K562 (cell line): ENCODE measurements at regions not wholly inside any gene's neighbourhood (a gene's known extent, or its start where the extent isn't known, plus 50 kb on each side); places are given as distances from the start of the nearest gene placed in this dataset.

Experiments
- ATAC-seq: fragments of 200-7000 bp; cut with Tn5 transposase; 3 replicates; pipeline ENCODE4 v1.9.1; 2020; ENCODE audit warnings: moderate library complexity
- BruUV-seq: library from RNA; stranded (reverse); fragments of 400-500 nt; replicated peaks from 2 replicates; lab custom pipeline; 2021; lab: Mats Ljungman, UMichigan
- CTCF ChIA-PET: fragments of 300-600 bp; formaldehyde crosslinking; extraction: SDS; loops from one replicate; lab custom pipeline; 2021; ENCODE audit warnings: low intra/inter-chr PET ratio; lab: Yijun Ruan, JAX
- POLR2A ChIA-PET: fragments of 300-600, 350-650 bp; sonication (Branson Sonifier 250); formaldehyde crosslinking; extraction: SDS; loops from one replicate; lab custom pipeline; 2021; ENCODE audit warnings: antibody characterized with exemption, inconsistent platforms; lab: Yijun Ruan, JAX
- DNase-seq, 4 experiments: peaks; one replicate each; pipeline versions ENCODE4 v3.0.0 to v3.0.0-alpha.2; 2011 to 2018; ENCODE audit warnings: low spot score in 3 of 4, mixed read lengths in 3 of 4; ENCODE audit errors: extremely low read depth in 1 of 4
- FAIRE-seq: peaks from 2 replicates; lab custom pipeline; 2011; peaks lifted over from hg19 to GRCh38; lab: Jason Lieb, UNC
- H2AFZ ChIP-seq: 2 replicates; pipeline ENCODE4 v1.6.0; 2011; ENCODE audit warnings: low read depth, low read length, control low read depth, inconsistent platforms
- H3K27ac ChIP-seq: fragments of 200-600 bp; 3 replicates; pipeline ENCODE4 v1.8.0; 2011; ENCODE audit warnings: low read depth, mild to moderate bottlenecking, control low read depth, inconsistent platforms, low read length, moderate library complexity, mixed read lengths; ENCODE audit errors: extremely low read depth
- H3K27me3 ChIP-seq, 2 experiments: fragments of 300-600 bp in 1 of 2; 2 replicates in 1 of 2; 3 replicates in 1 of 2; pipeline versions ENCODE4 v1.6.0 to v1.8.0; 2011; ENCODE audit warnings: inconsistent platforms in 2 of 2, low read length in 2 of 2, mild to moderate bottlenecking in 1 of 2, mixed read lengths in 1 of 2, moderate library complexity in 1 of 2; ENCODE audit not compliant: control insufficient read depth in 2 of 2, insufficient read depth in 2 of 2
- H3K36me3 ChIP-seq: fragments of 300-600 bp; 3 replicates; pipeline ENCODE4 v1.8.0; 2011; ENCODE audit warnings: mild to moderate bottlenecking, low read length, inconsistent platforms; ENCODE audit not compliant: control insufficient read depth, insufficient read depth
- H3K4me1 ChIP-seq, 2 experiments: fragments of 200-600 bp in 1 of 2; replicated peaks in 1 of 2; 2 replicates in 1 of 2; 3 replicates in 1 of 2; pipeline versions ENCODE4 v1.5.1 to v1.8.0; 2011; ENCODE audit warnings: inconsistent platforms in 2 of 2, low read length in 2 of 2, mild to moderate bottlenecking in 1 of 2, mixed read lengths in 1 of 2, moderate library complexity in 1 of 2; ENCODE audit not compliant: control insufficient read depth in 2 of 2, insufficient read depth in 2 of 2
- H3K4me2 ChIP-seq: 2 replicates; pipeline ENCODE4 v1.6.1; 2011; ENCODE audit warnings: low read length, control low read depth, inconsistent platforms, mixed read lengths; ENCODE audit not compliant: insufficient read depth
- H3K4me3 ChIP-seq: fragments of 200-600 bp; sonication (generic), shearing (Covaris generic); 2 replicates; pipeline ENCODE4 v1.5.1; 2016; ENCODE audit warnings: control low read depth, inconsistent platforms
- H3K79me2 ChIP-seq: fragments of 200-600 bp; 3 replicates; pipeline ENCODE4 v1.8.0; 2011; ENCODE audit warnings: low read length, inconsistent platforms; ENCODE audit not compliant: control insufficient read depth, insufficient read depth
- H3K9ac ChIP-seq, 2 experiments: 2 replicates each; pipeline versions ENCODE4 v1.6.0 to v1.6.1; 2011; ENCODE audit warnings: low read depth in 2 of 2, low read length in 2 of 2, control low read depth in 1 of 2, inconsistent platforms in 1 of 2, mild to moderate bottlenecking in 1 of 2, mixed read lengths in 1 of 2; ENCODE audit not compliant: insufficient read depth in 1 of 2
- H3K9me1 ChIP-seq: one replicate; pipeline ENCODE4 v1.6.0; 2011; ENCODE audit warnings: inconsistent platforms, mild to moderate bottlenecking, low read length, moderate library complexity; ENCODE audit not compliant: control insufficient read depth, insufficient read depth
- H3K9me3 ChIP-seq: replicated peaks from 2 replicates; pipeline ENCODE4 v1.5.1; 2011; ENCODE audit warnings: low read depth, low read length, inconsistent platforms; ENCODE audit not compliant: control insufficient read depth, insufficient read depth
- H4K20me1 ChIP-seq: replicated peaks from 2 replicates; pipeline ENCODE4 v1.6.1; 2011; ENCODE audit warnings: low read length, inconsistent platforms, mixed read lengths; ENCODE audit not compliant: control insufficient read depth, insufficient read depth
- IRF9 ChIP-seq: fragments of 450-650 bp; IDR thresholded peaks from 2 replicates; pipeline ENCODE4 v1.6.1; 2016; ENCODE audit warnings: missing biosample characterization, missing genetic modification characterization
- KLF10 ChIP-seq: fragments of 250-450 bp; sonication (Bioruptor Pico); IDR thresholded peaks from 2 replicates; pipeline ENCODE4 v1.6.1; 2021; ENCODE audit warnings: matching md5 sums
- NFATC3 ChIP-seq: fragments of 450-650 bp; IDR thresholded peaks from 2 replicates; pipeline ENCODE4 v1.6.1; 2017; ENCODE audit warnings: mild to moderate bottlenecking
- NKRF ChIP-seq: fragments of 450-650 bp; IDR thresholded peaks from 2 replicates; pipeline ENCODE4 v1.6.1; 2016; ENCODE audit warnings: borderline replicate concordance
- SAFB2 ChIP-seq: fragments of 200-400 bp; formaldehyde crosslinking; IDR thresholded peaks from 2 replicates; pipeline ENCODE4 v1.6.1; 2018; ENCODE audit warnings: borderline replicate concordance, low read length, low read depth, moderate library complexity; ENCODE audit not compliant: severe bottlenecking
- SNAPC5 ChIP-seq: fragments of 250-450 bp; sonication (Bioruptor Pico); IDR thresholded peaks from 2 replicates; pipeline ENCODE4 v1.8.0; 2021; ENCODE audit warnings: moderate library complexity, mild to moderate bottlenecking, inconsistent platforms
- SRSF9 ChIP-seq: fragments of 200-400 bp; formaldehyde crosslinking; IDR thresholded peaks from 2 replicates; pipeline ENCODE4 v1.6.1; 2017; ENCODE audit warnings: low read depth, low read length, borderline replicate concordance
- STAT5B ChIP-seq: fragments of 250-450 bp; sonication (Bioruptor Pico); IDR thresholded peaks from 2 replicates; pipeline ENCODE4 v1.8.0; 2021; ENCODE audit warnings: mild to moderate bottlenecking, inconsistent platforms
- ZBTB26 ChIP-seq: fragments of 450-650 bp; formaldehyde crosslinking; IDR thresholded peaks from 2 replicates; pipeline ENCODE4 v1.4.0; 2022; ENCODE audit warnings: missing genetic modification characterization
- ZFP30 ChIP-seq: fragments of 250-450 bp; sonication (Bioruptor Pico); IDR thresholded peaks from 2 replicates; pipeline ENCODE4 v1.8.0; 2022; ENCODE audit warnings: moderate library complexity, mild to moderate bottlenecking, inconsistent platforms, borderline replicate concordance
- ZNF407 ChIP-seq: fragments of 450-650 bp; IDR thresholded peaks from 2 replicates; pipeline ENCODE4 v1.6.1; 2016; ENCODE audit warnings: low read depth
- WGBS: fragments of 100-300 bp; shearing (Covaris generic); methylation state at CpG from one replicate; pipeline ENCODE4 v1.1.6; 2016; ENCODE audit warnings: low coverage, mixed read lengths; ENCODE audit not compliant: insufficient coverage; ENCODE audit errors: missing lambda C conversion rate; 5-methylcytosine and 5-hydroxymethylcytosine counted together
- in situ Hi-C: fragments of 300-500 bp; cut with MboI; formaldehyde crosslinking; loops from 4 replicates; pipeline ENCODE4 v1.15.0; 2018; ENCODE audit warnings: inconsistent platforms, mixed read lengths
- intact Hi-C: fragments of 100-400 bp; cut with micrococcal nuclease; formaldehyde crosslinking; loops from 2 replicates; pipeline ENCODE4 v1.14.2; 2022

DNA sequence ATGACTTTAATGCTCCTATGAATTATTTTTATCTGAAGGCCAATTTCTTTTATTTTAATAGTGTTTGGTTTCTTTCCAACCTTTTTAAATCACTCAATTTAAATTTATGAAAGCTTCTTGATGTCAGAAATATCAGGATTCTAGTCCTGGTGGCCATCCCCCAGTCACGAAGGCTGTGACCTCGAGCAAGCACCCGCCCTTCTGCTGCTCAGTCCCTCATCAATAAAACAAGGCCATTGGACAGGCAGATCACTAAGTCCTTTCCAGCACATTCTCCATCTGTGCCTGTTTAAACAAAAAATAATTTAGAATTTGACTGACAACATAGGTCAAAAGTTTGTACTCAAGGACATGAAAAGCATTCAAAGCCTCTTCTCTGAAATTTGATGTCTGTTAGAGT is 483.6 kb upstream of the VRK2 start:
- no peak for DNase-seq
- POLR2A ChIA-PET, result no interaction called here
- CTCF ChIA-PET, result no interaction called here
- Histone ChIP-seq H3K9ac (no peak overlapping the region), H3K4me2 (no peak overlapping the region), H3K4me3 (no peak overlapping the region), H3K4me1 (no peaks in the 10 kb centered on the region), H3K36me3 (no peaks in the 10 kb centered on the region), H3K27ac (no peak overlapping the region), H3K9me3 (no peaks in the 10 kb centered on the region), H4K20me1 (no peaks in the 10 kb centered on the region), H2AFZ (no peak overlapping the region), H3K9me1 (no peaks in the 10 kb centered on the region), H3K79me2 (no peaks in the 10 kb centered on the region), H3K27me3 (no peaks in the 10 kb centered on the region)
- FAIRE-seq, result no peak
- BruUV-seq, result no TSS peak
- in situ Hi-C loops (no loop called here), intact Hi-C loops (no loop called here)
- ATAC-seq, result no peak
- 0% methylated on average over 3 of the region's 3 CpGs for WGBS
- TF ChIP-seq ZFP30 (CRISPR knock-in tag), result no peak
- no peak for TF ChIP-seq IRF9 (tag)
- no peak for TF ChIP-seq SNAPC5
- no peak for TF ChIP-seq SRSF9
- TF ChIP-seq NKRF, result no peak
- TF ChIP-seq STAT5B (CRISPR knock-in tag), result no peak
- no peak for TF ChIP-seq ZNF407
- no peak for TF ChIP-seq NFATC3
- no peak for TF ChIP-seq KLF10
- no peak for TF ChIP-seq ZBTB26 (CRISPR knock-in tag)
- TF ChIP-seq SAFB2, result no peak
